GM12872 (cell line): ENCODE measurements at regions not wholly inside any gene's neighbourhood (a gene's known extent, or its start where the extent isn't known, plus 50 kb on each side); places are given as distances from the start of the nearest gene placed in this dataset.

Source experiments
- TF ChIP-seq, protein P1 (sequence below): IDR thresholded peaks from 3 replicates; pipeline ENCODE4 v1.5.1; 2011; ENCODE audit warnings: low read depth, mild to moderate bottlenecking, low read length, moderate library complexity; ENCODE audit not compliant: insufficient read depth

DNA sequence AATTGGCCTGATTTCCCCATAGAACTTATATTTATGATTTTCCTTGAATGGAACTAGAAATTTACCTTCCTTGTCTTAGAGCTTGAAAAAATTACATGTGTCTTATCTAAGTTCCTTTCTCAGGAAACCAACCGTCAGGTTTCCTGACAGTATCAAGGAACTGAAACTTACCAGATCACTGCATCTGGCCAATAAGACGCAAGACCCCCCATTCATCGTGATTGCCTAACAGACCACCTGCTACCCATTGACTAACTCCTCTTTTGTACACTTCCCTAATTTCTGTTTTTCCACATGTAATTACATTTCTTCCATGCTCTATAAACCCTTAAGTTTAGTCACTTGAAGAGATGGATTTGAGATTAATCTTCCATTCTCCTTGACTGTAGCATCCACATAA, 517.2 kb upstream of the CBLB start:
- TF ChIP-seq, protein P1, sequence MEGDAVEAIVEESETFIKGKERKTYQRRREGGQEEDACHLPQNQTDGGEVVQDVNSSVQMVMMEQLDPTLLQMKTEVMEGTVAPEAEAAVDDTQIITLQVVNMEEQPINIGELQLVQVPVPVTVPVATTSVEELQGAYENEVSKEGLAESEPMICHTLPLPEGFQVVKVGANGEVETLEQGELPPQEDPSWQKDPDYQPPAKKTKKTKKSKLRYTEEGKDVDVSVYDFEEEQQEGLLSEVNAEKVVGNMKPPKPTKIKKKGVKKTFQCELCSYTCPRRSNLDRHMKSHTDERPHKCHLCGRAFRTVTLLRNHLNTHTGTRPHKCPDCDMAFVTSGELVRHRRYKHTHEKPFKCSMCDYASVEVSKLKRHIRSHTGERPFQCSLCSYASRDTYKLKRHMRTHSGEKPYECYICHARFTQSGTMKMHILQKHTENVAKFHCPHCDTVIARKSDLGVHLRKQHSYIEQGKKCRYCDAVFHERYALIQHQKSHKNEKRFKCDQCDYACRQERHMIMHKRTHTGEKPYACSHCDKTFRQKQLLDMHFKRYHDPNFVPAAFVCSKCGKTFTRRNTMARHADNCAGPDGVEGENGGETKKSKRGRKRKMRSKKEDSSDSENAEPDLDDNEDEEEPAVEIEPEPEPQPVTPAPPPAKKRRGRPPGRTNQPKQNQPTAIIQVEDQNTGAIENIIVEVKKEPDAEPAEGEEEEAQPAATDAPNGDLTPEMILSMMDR = no peak

DNA sequence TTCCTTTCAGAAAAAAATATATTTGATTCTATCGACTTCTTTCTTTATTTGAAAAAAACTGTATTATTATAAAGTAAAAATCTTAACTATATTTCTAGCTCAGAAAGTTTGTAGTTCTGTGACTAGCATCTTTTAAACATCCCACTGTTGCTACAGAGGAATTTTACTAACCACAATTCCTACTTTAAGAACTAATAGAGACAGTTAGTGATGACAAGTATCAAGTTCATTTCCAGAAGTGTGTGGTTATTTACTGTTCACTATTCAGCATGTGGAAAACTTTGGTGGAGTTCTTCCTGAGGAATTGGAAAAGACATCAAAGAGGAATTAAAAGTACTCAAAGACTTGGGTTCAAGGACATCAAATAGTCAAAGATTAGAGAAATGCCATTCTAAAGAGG, 524.1 kb upstream of the CBLB start:
- TF ChIP-seq, protein P1 = no peak

DNA sequence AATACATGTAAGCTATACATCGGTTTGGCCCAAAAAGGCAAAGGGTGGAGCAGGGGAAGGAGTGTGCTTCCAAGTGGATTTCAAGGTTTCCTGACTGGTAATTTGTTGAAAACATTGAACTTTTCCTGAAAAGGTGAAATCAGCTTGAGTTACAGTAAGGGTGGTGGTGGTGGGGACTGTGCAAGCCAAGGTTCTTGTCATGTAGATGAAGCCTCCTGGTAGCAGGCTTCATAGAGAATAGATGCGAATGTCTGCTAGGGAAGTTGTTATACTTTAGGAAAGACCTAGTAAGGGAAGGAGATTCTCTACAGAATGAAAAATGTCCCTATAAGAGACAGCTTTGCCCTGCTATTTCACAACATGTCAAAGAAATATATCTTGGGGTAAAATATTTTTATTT, 528.2 kb upstream of the CBLB start:
- TF ChIP-seq, protein P1 = no peak

DNA sequence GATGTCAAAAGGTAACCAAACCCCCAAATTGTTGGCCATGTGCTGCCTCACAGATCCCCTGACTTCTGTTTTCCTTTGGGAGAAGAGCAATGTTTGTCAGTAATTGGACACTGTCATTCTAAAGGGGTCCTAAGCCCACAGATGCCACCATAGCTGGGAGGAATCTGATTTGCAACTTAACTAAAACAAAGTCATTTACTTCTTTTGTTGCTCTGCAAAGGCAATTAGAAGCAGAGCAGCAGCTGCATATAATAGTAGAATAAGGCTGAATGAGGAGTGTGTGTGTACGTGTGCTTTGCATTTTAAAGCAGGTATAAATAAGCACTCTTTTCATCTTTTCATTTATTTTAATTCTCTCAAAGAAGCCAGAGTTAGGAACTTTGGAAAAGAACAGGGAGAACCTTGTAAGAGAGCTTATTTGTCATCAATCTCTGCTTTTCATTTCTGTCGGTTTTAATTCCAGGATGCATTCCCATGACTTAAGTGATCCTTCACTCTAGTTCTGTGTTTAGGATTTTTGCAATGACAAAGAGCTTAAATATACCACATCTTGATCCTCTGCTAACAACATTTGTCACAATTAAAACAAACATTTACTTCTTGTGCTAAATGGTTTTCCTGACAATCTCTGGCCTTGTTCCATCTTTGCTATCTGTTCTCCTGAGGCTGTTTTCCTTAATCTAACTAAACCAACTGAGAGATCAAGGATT, 530.2 kb upstream of the CBLB start:
- TF ChIP-seq, protein P1 = no peak

DNA sequence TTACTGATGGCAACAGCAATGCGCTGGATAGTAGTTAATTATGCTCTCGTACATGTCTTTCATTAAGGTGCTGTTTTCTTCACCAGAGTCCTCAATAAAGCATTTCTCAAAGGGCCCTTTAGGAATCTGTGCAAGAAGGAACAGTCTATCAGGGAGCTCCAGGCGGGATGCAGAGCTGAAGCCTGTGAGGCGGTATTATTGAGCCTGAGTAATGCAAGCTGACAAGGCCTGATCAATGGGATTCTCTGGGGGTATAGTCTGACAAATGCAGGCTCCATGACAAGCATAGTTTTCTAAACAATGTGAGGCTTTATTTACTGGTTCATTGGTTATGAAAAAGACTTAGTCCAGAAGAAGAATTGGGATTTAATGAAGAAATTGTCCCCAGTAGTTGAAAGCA, 530.9 kb upstream of the CBLB start:
- TF ChIP-seq, protein P1 = no peak

DNA sequence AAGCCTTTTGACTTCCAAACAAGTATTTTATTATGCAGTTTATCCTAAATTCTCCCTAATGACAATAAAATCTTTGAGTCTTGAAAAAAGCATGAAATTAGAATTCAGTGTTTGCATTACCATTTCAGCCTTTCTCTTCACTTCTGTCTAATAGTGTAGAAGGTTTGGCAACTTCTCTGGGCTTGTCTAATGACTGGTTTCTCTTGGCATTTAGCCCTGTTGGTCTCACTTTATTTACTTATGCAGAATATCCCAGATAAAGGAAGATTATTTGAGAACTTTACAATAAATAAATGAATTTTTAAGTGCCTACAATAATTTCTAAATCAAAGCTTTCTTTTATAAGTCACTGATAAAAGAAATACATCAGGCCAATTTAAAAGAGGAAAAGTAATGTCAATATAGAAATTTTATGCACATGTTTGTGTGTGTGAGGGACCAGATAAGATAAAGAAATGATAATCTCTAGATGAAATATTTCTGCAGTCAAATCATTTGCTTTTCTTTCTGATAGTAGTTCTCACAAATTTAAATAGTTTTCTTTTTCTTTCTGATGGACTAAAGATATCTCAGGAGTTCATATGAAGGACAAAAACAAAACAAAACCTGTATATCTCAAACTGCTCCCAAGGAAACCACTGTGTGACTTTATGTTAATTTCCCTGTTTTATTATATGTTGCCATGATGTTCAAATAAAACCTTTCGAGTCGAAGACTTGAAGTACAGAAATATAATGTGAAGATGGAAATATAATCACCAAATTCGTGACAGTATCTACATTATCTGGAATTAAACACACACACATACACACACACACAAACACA, 533.1 kb upstream of the CBLB start:
- TF ChIP-seq, protein P1 = no peak

DNA sequence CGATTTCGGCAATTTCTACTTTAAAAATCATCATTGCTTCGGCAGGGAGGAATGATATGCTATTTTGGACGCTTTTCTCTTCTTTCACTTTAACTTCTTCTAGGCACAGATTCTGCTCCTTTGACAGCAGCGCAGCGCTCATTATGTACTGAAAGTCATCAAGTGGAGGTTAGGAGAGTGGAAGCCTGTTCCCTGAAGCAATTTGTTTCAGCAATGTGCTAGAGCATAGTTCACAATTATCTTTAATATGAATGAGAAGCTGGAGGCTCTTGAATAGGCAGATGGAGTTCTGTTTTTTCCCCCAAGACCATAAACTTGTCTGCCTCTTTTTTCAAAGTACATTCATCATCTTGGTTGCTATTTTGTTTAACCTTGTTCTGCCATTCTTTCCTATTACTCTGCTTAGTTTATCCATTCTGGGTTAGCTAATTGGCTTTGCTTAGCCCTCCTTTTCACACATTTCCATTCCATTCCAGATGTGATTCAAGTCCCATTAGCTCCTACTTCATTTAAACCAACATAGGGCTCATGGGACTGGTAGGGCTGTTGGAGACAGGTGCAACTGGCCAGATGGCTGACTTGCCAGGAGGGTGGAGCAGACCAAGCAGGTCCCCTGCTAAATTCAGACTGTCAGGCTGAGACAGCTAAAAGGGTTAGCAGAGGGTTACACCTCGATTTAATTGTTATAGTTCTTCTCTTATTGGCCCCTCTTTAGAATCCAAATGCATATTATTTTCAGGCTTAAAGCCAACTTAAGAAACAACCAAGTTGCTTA, 534.7 kb upstream of the CBLB start:
- TF ChIP-seq, protein P1 = no peak
